HCT116 (cell line): ENCODE measurements at regions not wholly inside any gene's neighbourhood (a gene's known extent, or its start where the extent isn't known, plus 50 kb on each side); places are given as distances from the start of the nearest gene placed in this dataset.

Source experiments
- ATAC-seq: fragments of 200-7000 bp; cut with Tn5 transposase; 2 replicates; pipeline ENCODE4 v1.9.1; 2020; ENCODE audit warnings: mild to moderate bottlenecking, moderate library complexity
- BruUV-seq: library from RNA; stranded (reverse); fragments of 400-500 nt; replicated peaks from 2 replicates; lab custom pipeline; 2021; lab: Mats Ljungman, UMichigan
- CTCF ChIA-PET: fragments of 300-600 bp; sonication (Branson Sonifier 250); formaldehyde crosslinking; loops from one replicate; lab custom pipeline; 2021; ENCODE audit warnings: antibody characterized with exemption; lab: Charles Lee
- POLR2A ChIA-PET: fragments of 300-600, 350-600 bp; sonication (Branson Sonifier 250); formaldehyde crosslinking; loops from one replicate; lab custom pipeline; 2021; ENCODE audit warnings: antibody characterized with exemption; lab: Charles Lee
- RAD21 ChIA-PET, 2 experiments: fragments of 300-600 bp; sonication (Branson Sonifier 250); formaldehyde crosslinking; loops; one replicate each; lab custom pipeline; 2023; ENCODE audit warnings: low total read pairs in 2 of 2; ENCODE audit not compliant: uncharacterized antibody in 2 of 2, unreplicated experiment in 2 of 2, low non-redundant PET in 1 of 2; lab: Charles Lee
- DNase-seq: peaks from one replicate; pipeline ENCODE4 v3.0.0-alpha.2; 2010; ENCODE audit warnings: low read depth, low spot score
- H2AFZ ChIP-seq: fragments of 200-600 bp; shearing (Covaris generic), sonication (generic); 2 replicates; pipeline ENCODE4 v1.6.1; 2017; ENCODE audit warnings: low read depth, mixed run types, mixed read lengths, antibody characterized with exemption, low read length; ENCODE audit not compliant: poor library complexity, severe bottlenecking
- H3K27ac ChIP-seq: 2 replicates; pipeline ENCODE4 v1.5.1; 2012; ENCODE audit warnings: low read depth, low read length
- H3K27me3 ChIP-seq: fragments of 200-600 bp; sonication (generic); 2 replicates; pipeline ENCODE4 v1.6.1; 2016; ENCODE audit warnings: mixed run types, low read length, mixed read lengths; ENCODE audit not compliant: insufficient read depth
- H3K36me3 ChIP-seq, 2 experiments: fragments of 200-500 bp in 1 of 2; fragments of 200-600 bp in 1 of 2; sonication (Bioruptor generic) in 1 of 2; sonication (generic) in 1 of 2; 2 replicates each; pipeline versions ENCODE4 v1.5.1 to v1.6.1; 2014 to 2016; ENCODE audit warnings: low read length in 2 of 2, inconsistent platforms in 1 of 2, mixed read lengths in 1 of 2, mixed run types in 1 of 2; ENCODE audit not compliant: insufficient read depth in 2 of 2, control insufficient read depth in 1 of 2
- H3K4me1 ChIP-seq, 2 experiments: fragments of 200-600 bp in 1 of 2; sonication (generic) in 1 of 2; 2 replicates each; pipeline versions ENCODE4 v1.5.1 to v1.6.1; 2012 to 2017; ENCODE audit warnings: low read length in 2 of 2, inconsistent platforms in 1 of 2, mild to moderate bottlenecking in 1 of 2, mixed read lengths in 1 of 2, mixed run types in 1 of 2, moderate library complexity in 1 of 2; ENCODE audit not compliant: insufficient read depth in 2 of 2, control insufficient read depth in 1 of 2
- H3K4me2 ChIP-seq: fragments of 200-600 bp; sonication (generic); 2 replicates; pipeline ENCODE4 v1.6.1; 2017; ENCODE audit warnings: mixed run types, low read length, mixed read lengths
- H3K4me3 ChIP-seq, 2 experiments: fragments of 200-600 bp in 1 of 2; sonication (generic) in 1 of 2; replicated peaks in 1 of 2; 2 replicates each; pipeline ENCODE4 v1.5.1; 2011 to 2016; ENCODE audit warnings: low read length in 2 of 2, control low read depth in 1 of 2, low read depth in 1 of 2, mild to moderate bottlenecking in 1 of 2, mixed read lengths in 1 of 2, mixed run types in 1 of 2
- H3K79me2 ChIP-seq: fragments of 200-600 bp; sonication (generic); 2 replicates; pipeline ENCODE4 v1.6.1; 2017; ENCODE audit warnings: mild to moderate bottlenecking, mixed run types, low read length, moderate library complexity, mixed read lengths; ENCODE audit not compliant: insufficient read depth
- H3K9ac ChIP-seq: fragments of 200-600 bp; sonication (generic); 2 replicates; pipeline ENCODE4 v1.6.1; 2016; ENCODE audit warnings: low read length, mixed read lengths
- H3K9me2 ChIP-seq: fragments of 200-600 bp; sonication (generic), shearing (Covaris generic); 2 replicates; pipeline ENCODE4 v1.6.1; 2017; ENCODE audit warnings: mixed run types, mild to moderate bottlenecking, moderate library complexity; ENCODE audit not compliant: insufficient read depth
- H3K9me3 ChIP-seq, 2 experiments: fragments of 200-500 bp in 1 of 2; fragments of 200-600 bp in 1 of 2; sonication (Bioruptor generic) in 1 of 2; sonication (generic) in 1 of 2; 2 replicates each; pipeline ENCODE4 v1.6.1; 2014 to 2017; ENCODE audit warnings: low read length in 2 of 2, mixed read lengths in 2 of 2, inconsistent platforms in 1 of 2, low read depth in 1 of 2, mild to moderate bottlenecking in 1 of 2, mixed run types in 1 of 2, moderate library complexity in 1 of 2; ENCODE audit not compliant: control insufficient read depth in 1 of 2, insufficient read depth in 1 of 2
- H4K20me1 ChIP-seq: fragments of 200-600 bp; sonication (generic), shearing (Covaris generic); 2 replicates; pipeline ENCODE4 v1.6.1; 2017; ENCODE audit warnings: mixed run types, mild to moderate bottlenecking, moderate library complexity; ENCODE audit not compliant: insufficient read depth
- CTCF ChIP-seq, 3 experiments: fragments of 200-600 bp in 1 of 3; sonication (generic) in 1 of 3; IDR thresholded peaks in 2 of 3; conservative IDR thresholded peaks in 1 of 3; 2 replicates each; pipeline ENCODE4 v1.5.1; 2012 to 2017; ENCODE audit warnings: low read depth in 2 of 3, low read length in 2 of 3, antibody characterized with exemption in 1 of 3, borderline replicate concordance in 1 of 3, control low read depth in 1 of 3, mild to moderate bottlenecking in 1 of 3, mixed read lengths in 1 of 3, mixed run types in 1 of 3, moderate library complexity in 1 of 3; ENCODE audit not compliant: insufficient read depth in 1 of 3
- EGR1 ChIP-seq: IDR thresholded peaks from 2 replicates; pipeline ENCODE4 v1.6.1; 2012; ENCODE audit warnings: low read depth
- EZH2phosphoT487 ChIP-seq: fragments of 200-600 bp; IDR thresholded peaks from 2 replicates; pipeline ENCODE4 v1.6.1; 2018; ENCODE audit warnings: antibody characterized with exemption, borderline replicate concordance
- POLR2A ChIP-seq: IDR thresholded peaks from 2 replicates; pipeline ENCODE4 v1.7.0; 2011; ENCODE audit warnings: borderline replicate concordance; ENCODE audit not compliant: insufficient read depth, insufficient read length; ENCODE audit errors: extremely low read depth
- RAD21 ChIP-seq: IDR thresholded peaks from 2 replicates; pipeline ENCODE4 v1.6.1; 2012; ENCODE audit warnings: low read depth, mild to moderate bottlenecking
- TCF7L2 ChIP-seq: IDR thresholded peaks from 2 replicates; pipeline ENCODE4 v1.7.0; 2011; ENCODE audit warnings: borderline replicate concordance, inconsistent platforms; ENCODE audit not compliant: insufficient read depth, insufficient read length; ENCODE audit errors: extremely low read depth
- YY1 ChIP-seq: IDR thresholded peaks from 2 replicates; pipeline ENCODE4 v1.6.1; 2011; ENCODE audit warnings: low read length, low read depth, moderate library complexity, mild to moderate bottlenecking; ENCODE audit not compliant: insufficient replicate concordance; ENCODE audit errors: extremely low read depth
- ZFX ChIP-seq: fragments of 450-650 bp; IDR thresholded peaks from 2 replicates; pipeline ENCODE4 v1.6.1; 2017
- ZNF274 ChIP-seq: fragments of 200-500 bp; sonication (Bioruptor generic); IDR thresholded peaks from 2 replicates; pipeline ENCODE4 v1.6.1; 2014; ENCODE audit warnings: mild to moderate bottlenecking, low read depth, low read length, inconsistent platforms
- intact Hi-C: fragments of 100-400 bp; cut with micrococcal nuclease; formaldehyde crosslinking; loops from 2 replicates; pipeline ENCODE4 v1.10.0; 2022

- no peaks in the 10 kb centered on the region for H3K4me1 ChIP-seq
- CTCF ChIA-PET = no interaction called here
- RAD21 ChIA-PET = no interaction called here
These were observed 82.7 kb downstream of the TBXT start for GRCh38 chr6:166084951-166085350.

More at GRCh38 chr6:166084951-166085350, 82.7 kb downstream of the TBXT start:
- TF ChIP-seq RAD21 (no peak), EZH2phosphoT487 (no peak), POLR2A (no peak), ZFX (no peak), ZNF274 (no peak), EGR1 (no peak), YY1 (no peak), CTCF (IDR thresholded peaks at IDR 0.05 in 2 of 3, conservative IDR thresholded peaks at IDR 0.05 in 1 of 3; ENCODE audit: borderline replicate concordance in 1 of 3, insufficient read depth in 1 of 3, low read depth in 2 of 3, low read length in 2 of 3) (no peak), TCF7L2 (no peak)
- Histone ChIP-seq H2AFZ (no peak overlapping the region), H3K79me2 (no peaks in the 10 kb centered on the region), H4K20me1 (no peaks in the 10 kb centered on the region), H3K9me2 (no peaks in the 10 kb centered on the region), H3K4me2 (no peak overlapping the region), H3K4me3 (no peak overlapping the region), H3K9me3 (no peaks in the 10 kb centered on the region), H3K27me3 (no peaks in the 10 kb centered on the region), H3K27ac (no peak overlapping the region), H3K9ac (no peak overlapping the region), H3K36me3 (no peaks in the 10 kb centered on the region)
- POLR2A ChIA-PET = no interaction called here
- BruUV-seq = no TSS peak
- intact Hi-C loops = no loop called here
- DNase-seq (no peak), ATAC-seq (no peak)
